ENCODE measurements at regions not wholly inside any gene's neighbourhood (a gene's known extent, or its start where the extent isn't known, plus 50 kb on each side); places are given as distances from the start of the nearest gene placed in this dataset.
A peak's percentile ranks its signal among the peaks of the same experiment; 100 is the strongest.
"Not testable (repeated sequence)": the region's sequence is repeated elsewhere in the genome, so short reads cannot be mapped to it uniquely, and the experiment has no call there.

DNA sequence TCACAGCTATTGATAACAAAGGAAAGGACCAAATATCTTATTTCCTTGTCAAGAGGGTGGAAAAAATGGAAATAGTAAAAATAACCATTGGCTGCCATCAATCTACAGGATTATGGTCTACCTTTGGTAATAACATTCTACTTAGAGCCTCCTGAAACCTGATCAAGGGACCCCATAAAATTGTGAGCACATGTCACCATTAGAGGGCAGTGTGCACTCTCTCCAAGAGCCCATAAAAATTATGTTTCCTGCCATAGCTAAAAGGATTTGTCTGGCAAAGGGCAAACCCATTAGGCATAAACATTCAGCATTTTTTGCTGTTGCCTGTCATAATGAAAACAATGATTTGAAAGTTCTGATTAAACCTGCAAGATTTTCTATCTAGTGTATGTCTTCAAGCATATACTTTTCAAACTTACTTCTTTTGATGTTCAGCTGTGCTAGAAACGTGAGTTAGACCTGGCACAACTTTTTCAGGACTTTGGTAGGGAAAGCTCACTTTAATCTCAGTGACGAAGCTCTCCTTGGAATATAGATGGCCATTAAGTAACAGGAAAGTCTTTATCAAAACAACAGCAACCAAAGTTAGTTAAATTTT lies 120.7 kb upstream of the ZFP64 start:
- DNase-seq (ENCODE audit: low read depth in 2 of 2) = peak in 1 of 2 donors; percentile 48

GRCh38 chr20:52311209-52311794 lies 119.7 kb upstream of the ZFP64 start:
- DNase-seq (ENCODE audit: low read depth in 2 of 2) = no peak

- no peak for DNase-seq (ENCODE audit: low read depth in 2 of 2)
Observed at GRCh38 chr20:52309181-52309580, 117.6 kb upstream of the ZFP64 start.

DNA sequence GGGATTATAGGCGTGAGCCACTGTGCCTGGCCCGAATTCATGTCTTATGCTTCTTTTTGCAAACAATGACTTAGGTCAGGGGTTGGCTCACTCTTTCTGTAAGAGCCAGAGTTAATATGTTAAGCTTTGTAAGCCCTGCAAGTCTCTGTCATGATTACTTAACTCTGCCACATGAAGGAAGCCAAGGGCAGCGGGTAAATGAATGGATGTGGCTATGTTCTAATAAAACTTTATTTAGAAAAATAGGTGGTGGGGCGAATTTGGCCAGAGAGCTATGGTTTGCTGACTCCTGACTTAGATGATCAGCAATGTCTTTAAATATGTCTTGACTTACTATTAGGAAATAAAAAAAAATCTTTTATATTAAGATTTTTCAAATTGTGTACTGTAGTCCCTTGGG lies 114.9 kb upstream of the ZFP64 start:
- DNase-seq (ENCODE audit: low read depth in 2 of 2) = no peak

GRCh38 chr20:52305858-52306257 lies 114.3 kb upstream of the ZFP64 start:
- DNase-seq (ENCODE audit: low read depth in 2 of 2) = peak in 1 of 2 donors; percentile 12

- DNase-seq (ENCODE audit: low read depth in 2 of 2) = no peak
Observed at GRCh38 chr20:52305024-52305645, 113.6 kb upstream of the ZFP64 start.

GRCh38 chr20:52303281-52303950 lies 111.8 kb upstream of the ZFP64 start:
- peak in 1 of 2 donors; percentile 44 for DNase-seq (ENCODE audit: low read depth in 2 of 2)

DNA sequence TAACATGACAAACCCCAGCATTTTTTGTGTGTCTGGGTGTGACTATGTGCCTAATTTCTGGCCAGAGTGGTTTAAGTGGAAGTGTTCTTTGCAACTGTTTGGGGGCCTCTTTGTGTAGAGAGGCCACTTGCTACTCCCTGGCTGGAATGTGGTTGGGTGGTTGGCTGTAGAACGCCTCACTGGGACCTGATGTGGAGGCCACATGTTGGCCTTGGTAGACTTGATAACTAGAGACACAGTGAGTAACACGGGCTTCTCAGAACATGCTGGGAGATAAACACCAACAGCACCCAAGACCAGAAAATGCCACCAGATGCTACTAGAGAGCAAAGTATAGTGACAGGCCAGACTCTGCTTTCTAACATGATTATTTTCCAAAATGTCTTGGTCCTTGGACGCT lies 111.2 kb upstream of the ZFP64 start:
- no peak for DNase-seq (ENCODE audit: low read depth in 2 of 2)

DNA sequence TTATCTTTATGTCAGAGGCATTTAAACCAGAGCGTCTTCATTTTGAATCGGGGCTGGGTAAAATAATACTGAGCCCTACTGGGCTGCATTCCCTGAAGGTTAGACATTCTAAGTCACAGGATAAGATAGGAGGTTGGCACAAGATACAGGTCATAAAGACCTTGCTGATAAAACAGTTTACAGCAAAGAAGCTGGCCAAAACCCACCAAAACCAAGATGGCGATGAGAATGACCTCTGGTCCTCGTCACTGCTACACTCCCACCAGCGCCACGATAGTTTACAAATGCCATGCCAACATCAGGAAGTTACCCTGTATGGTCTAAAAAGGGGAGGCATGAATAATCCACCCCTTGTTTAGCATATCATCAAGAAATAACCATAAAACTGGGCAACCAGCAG lies 110.5 kb upstream of the ZFP64 start:
- not testable (repeated sequence) for DNase-seq (ENCODE audit: low read depth in 2 of 2)

DNA sequence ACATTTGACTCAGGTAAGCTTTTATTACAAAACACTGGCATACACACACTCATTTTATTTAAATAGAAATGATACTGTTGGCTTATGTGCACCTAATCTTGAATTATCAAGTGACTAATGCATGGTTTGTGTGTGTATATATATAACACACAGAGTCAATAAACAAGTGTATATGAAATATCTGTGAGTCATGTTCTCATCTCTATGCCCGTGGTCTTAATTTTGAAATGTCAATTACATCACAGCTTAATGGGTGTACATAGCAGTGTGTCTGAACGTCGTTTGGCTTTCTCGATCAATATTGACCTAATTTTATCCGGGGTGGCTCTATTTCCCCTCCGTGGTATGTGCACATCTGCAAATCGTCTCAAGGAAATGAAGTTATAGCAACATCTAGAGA lies 104.0 kb upstream of the ZFP64 start:
- DNase-seq (ENCODE audit: low read depth in 2 of 2) = no peak

- DNase-seq (ENCODE audit: low read depth in 2 of 2) = no peak
Observed at GRCh38 chr20:52294106-52294628, 102.6 kb upstream of the ZFP64 start.

DNA sequence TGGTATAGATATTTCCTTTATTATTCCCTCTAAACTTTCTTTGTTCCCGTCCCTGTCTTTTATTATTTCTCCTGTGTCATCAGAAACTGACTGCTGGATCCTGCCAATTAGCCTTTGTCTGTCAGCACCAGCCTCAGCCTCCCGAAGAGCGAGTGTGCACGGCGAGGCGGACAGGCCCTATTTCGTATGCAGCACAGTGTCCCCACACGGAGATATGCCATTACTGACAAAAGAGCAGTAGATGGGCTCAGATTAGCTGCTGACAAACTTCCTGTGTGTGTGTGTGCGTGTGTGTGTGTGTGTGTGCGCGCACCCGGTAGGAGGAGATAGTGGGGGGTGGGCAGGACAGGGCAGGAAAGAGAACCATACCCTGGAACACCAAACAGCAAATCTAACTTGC lies 99.5 kb upstream of the ZFP64 start:
- no peak for DNase-seq (ENCODE audit: low read depth in 2 of 2)

DNA sequence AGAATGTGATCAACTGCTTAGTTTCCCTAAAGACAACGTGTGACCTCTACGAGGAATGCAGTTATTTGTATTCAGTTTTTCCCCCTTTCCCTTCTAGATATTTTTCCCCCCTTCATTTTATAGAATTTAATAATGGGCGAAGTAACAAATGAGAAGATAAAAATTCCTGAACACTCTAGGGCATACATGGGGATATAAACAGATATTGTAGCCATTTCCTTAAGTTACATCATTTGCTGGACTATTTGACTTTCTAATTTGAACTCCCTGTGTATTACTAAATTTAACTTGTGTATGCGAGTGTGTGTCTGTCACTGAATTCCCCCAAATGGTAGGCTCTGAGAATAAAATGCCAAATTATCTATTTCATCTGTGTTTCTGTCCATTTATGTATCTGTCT lies 99.0 kb upstream of the ZFP64 start:
- no peak for DNase-seq (ENCODE audit: low read depth in 2 of 2)

- DNase-seq (ENCODE audit: low read depth in 2 of 2) = no peak
Observed at GRCh38 chr20:52289956-52290565, 98.5 kb upstream of the ZFP64 start.

DNA sequence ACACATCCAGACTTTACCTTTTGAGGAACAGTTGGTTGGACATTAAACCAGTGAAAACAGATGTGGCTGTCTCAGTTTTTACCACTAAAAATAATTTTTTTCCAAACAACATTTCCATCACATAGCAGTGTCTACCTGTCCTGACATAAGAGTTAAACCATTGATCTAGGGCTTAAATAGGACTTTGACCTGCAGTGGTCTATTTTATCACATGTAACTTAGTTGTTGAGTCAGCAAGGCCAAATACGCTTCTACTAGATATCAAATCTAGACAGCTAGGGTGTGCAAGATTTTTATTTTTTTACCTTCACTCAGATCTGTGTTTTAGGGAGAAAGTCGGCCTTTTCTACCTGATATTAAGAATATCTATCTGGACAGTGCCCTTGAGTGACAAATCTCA lies 88.8 kb upstream of the ZFP64 start:
- no peak for DNase-seq (ENCODE audit: low read depth in 2 of 2)

- no peak for DNase-seq (ENCODE audit: low read depth in 2 of 2)
Observed at GRCh38 chr20:52279706-52280105, 88.1 kb upstream of the ZFP64 start.

GRCh38 chr20:52275181-52275691 lies 83.7 kb upstream of the ZFP64 start:
- no peak for DNase-seq (ENCODE audit: low read depth in 2 of 2)

GRCh38 chr20:52270696-52271095 lies 79.1 kb upstream of the ZFP64 start:
- no peak for DNase-seq (ENCODE audit: low read depth in 2 of 2)

GRCh38 chr20:52270001-52270606 lies 78.5 kb upstream of the ZFP64 start:
- no peak for DNase-seq (ENCODE audit: low read depth in 2 of 2)

DNA sequence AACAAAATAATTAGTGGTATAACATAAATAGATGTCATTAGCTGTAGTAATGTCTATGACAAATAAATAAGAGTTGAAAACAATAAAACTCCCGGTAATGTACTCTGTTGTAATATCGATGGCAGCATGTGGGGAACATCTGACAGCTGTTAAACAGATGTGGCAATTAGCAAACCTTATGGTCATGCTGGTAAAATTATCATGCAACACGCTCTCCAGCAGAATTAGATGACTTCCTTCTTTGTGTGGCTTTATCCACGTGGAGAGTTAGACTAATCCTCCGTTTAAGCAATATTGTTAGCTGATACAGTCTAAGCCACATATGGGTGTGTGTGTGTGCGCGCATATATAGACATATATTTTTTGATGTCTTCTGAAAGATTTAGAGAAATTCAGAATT lies 77.7 kb upstream of the ZFP64 start:
- no peak for DNase-seq (ENCODE audit: low read depth in 2 of 2)

- DNase-seq (ENCODE audit: low read depth in 2 of 2) = no peak
Observed at GRCh38 chr20:52268184-52268749, 76.7 kb upstream of the ZFP64 start.

All from stimulated activated CD4-positive, alpha-beta T cell treated with anti-CD3 and anti-CD28 coated beads, Interleukin-1b, Interleukin-23, amount 100 ng/mL, for 4 hours (primary cell).